Coronary artery (tissue), 2 donors: ENCODE measurements at regions not wholly inside any gene's neighbourhood (a gene's known extent, or its start where the extent isn't known, plus 50 kb on each side); places are given as distances from the start of the nearest gene placed in this dataset.

ENCODE experiments used
- DNase-seq: peaks from one replicate; pipeline ENCODE4 v3.0.0-alpha.2; 2017; ENCODE audit warnings: low spot score
- H3K27ac ChIP-seq, 2 donors: fragments of 200-600 bp; sonication (generic); one replicate each; pipeline ENCODE4 v1.5.1; 2016 to 2019
- H3K4me3 ChIP-seq: fragments of 200-600 bp; sonication (generic); 2 replicates; pipeline ENCODE4 v1.5.1; 2016; ENCODE audit warnings: mild to moderate bottlenecking, moderate library complexity
- TF ChIP-seq, protein P1 (sequence below): fragments of 200-600 bp; sonication (generic); IDR thresholded peaks from one replicate; pipeline ENCODE4 v1.5.1; 2019; ENCODE audit warnings: antibody characterized with exemption

DNA sequence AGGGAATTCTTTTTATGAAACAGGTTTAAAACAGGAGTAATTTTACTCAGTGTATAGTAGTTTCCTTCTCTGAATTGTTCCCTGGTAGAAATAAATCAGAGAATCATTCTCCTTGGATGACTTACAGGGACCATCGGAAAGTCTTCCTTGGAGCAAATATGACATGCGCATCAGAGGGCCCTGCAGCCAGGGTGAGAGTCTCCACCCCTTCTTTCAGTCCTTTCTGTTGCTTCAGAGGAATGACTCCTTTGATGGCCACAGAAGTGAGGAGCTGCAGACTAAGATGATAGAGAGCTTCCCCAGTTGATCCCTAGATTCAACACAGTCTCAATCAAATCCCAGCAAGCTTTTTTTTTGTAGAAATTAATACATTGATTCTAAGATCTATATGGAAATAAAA, 294.8 kb upstream of the UMPS start:
- Histone ChIP-seq H3K27ac (no peak overlapping the region), H3K4me3 (no peak overlapping the region)
- no peak for DNase-seq
- TF ChIP-seq, protein P1, sequence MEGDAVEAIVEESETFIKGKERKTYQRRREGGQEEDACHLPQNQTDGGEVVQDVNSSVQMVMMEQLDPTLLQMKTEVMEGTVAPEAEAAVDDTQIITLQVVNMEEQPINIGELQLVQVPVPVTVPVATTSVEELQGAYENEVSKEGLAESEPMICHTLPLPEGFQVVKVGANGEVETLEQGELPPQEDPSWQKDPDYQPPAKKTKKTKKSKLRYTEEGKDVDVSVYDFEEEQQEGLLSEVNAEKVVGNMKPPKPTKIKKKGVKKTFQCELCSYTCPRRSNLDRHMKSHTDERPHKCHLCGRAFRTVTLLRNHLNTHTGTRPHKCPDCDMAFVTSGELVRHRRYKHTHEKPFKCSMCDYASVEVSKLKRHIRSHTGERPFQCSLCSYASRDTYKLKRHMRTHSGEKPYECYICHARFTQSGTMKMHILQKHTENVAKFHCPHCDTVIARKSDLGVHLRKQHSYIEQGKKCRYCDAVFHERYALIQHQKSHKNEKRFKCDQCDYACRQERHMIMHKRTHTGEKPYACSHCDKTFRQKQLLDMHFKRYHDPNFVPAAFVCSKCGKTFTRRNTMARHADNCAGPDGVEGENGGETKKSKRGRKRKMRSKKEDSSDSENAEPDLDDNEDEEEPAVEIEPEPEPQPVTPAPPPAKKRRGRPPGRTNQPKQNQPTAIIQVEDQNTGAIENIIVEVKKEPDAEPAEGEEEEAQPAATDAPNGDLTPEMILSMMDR: no peak

DNA sequence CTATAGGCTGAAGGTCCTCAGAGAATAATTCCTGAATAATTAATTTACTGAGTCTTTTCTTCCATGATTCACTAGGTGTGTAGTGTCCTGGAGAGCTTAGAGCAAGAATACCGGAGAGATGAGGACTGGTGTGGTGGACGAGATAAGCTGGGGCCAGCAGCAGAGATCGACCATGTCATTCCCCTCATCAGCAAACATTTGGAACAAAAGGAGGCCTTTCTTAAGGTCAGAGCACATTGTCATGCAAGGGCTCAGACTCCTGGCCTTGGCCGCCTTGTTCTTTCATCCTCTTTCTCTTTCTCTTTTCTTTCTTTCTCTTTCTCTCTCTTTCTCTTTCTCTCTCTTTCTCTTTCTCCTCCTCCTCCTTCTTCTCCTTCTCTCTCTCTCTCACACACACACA, 291.4 kb upstream of the UMPS start:
- no peak for DNase-seq
- TF ChIP-seq, protein P1: no peak
- no peak overlapping the region for H3K4me3 ChIP-seq
- no peak overlapping the region for H3K27ac ChIP-seq

DNA sequence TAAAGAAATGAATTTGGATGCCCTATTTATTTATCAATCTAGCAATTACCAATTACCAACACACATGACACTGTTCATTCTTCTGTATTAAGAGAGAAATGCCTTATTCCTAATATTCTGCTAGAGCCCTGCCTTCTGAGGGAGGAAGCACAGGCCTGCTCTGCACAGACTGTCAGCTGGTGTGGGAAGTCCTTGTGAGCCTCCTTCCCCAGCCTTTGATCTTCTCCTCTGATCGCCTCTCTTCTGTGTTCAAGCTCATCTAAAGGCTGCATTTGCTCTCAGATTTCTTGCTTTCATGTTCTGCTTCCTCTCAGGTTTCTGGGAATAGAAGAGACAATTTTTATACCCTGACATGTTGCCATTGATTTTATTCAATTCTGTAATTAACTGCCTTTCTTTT, 290.6 kb upstream of the UMPS start:
- TF ChIP-seq, protein P1: no peak
- Histone ChIP-seq H3K4me3 (no peak overlapping the region), H3K27ac (no peak overlapping the region)
- DNase-seq: no peak

DNA sequence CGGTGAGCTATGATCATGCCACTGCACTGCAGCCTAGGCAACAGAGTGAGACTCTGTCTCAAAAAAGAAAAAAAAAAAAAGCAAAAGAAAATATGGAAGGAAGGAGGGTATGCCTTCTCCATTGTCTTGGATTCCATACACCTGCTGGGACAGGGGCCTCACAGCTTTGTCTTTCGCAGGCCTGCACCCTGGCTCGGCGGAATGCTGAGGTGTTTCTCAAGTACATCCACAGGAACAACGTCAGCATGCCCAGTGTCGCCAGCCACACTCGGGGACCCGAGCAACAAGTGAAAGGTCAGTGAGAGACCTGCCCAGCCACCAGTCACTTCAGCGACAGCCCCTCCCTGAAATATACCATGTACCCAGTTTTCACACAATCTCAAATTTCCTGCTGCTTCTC, 288.5 kb upstream of the UMPS start:
- DNase-seq: no peak
- TF ChIP-seq, protein P1: no peak
- H3K4me3 ChIP-seq: no peak overlapping the region
- no peak overlapping the region for H3K27ac ChIP-seq

- DNase-seq: no peak
- Histone ChIP-seq H3K27ac (no peak overlapping the region), H3K4me3 (no peak overlapping the region)
- TF ChIP-seq, protein P1: no peak
These were observed 287.8 kb upstream of the UMPS start for GRCh38 chr3:124442463-124442862.

DNA sequence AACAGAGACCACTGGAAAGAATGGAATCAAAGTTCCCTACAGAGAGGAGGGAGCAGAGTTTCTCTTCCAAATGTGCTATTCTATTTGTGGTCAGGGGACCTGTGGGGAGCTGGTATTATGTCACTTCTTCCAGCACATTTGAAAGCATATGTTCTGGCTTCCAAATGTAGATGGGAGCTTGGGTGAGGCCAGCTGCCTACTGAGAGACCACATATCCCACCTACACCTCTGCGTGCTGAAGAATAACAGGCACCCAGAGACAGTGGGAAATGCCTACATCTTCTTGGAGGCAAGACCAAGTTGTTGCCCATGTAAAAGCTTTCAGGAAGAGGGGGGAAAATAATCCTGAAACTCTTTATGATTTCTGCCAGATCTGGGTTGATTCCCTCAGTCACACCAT, 286.8 kb upstream of the UMPS start:
- TF ChIP-seq, protein P1: no peak
- Histone ChIP-seq H3K27ac (no peak overlapping the region), H3K4me3 (no peak overlapping the region)
- no peak for DNase-seq

GRCh38 chr3:124444075-124444474, 286.2 kb upstream of the UMPS start:
- TF ChIP-seq, protein P1: no peak
- Histone ChIP-seq H3K27ac (no peak overlapping the region), H3K4me3 (no peak overlapping the region)
- DNase-seq: no peak
